OCI-M2 (cell line): ENCODE measurements at regions not wholly inside any gene's neighbourhood (a gene's known extent, or its start where the extent isn't known, plus 50 kb on each side); places are given as distances from the start of the nearest gene placed in this dataset.

Experiments used
- DNase-seq: peaks from one replicate; lab custom pipeline; 2025; ENCODE audit not compliant: unreplicated experiment; lab: John Stamatoyannopoulos, UW

GRCh38 chr1:199723250-199723956 lies 304.1 kb upstream of the NR5A2 start:
- no peak for DNase-seq

GRCh38 chr1:199724049-199724448 lies 303.5 kb upstream of the NR5A2 start:
- no peak for DNase-seq

- DNase-seq, result no peak
Observed at GRCh38 chr1:199725002-199725565, 302.4 kb upstream of the NR5A2 start.

GRCh38 chr1:199727682-199728081 lies 299.8 kb upstream of the NR5A2 start:
- DNase-seq, result no peak

GRCh38 chr1:199728345-199728744 lies 299.2 kb upstream of the NR5A2 start:
- DNase-seq, result no peak

GRCh38 chr1:199733125-199733524 lies 294.4 kb upstream of the NR5A2 start:
- DNase-seq, result no peak

DNA sequence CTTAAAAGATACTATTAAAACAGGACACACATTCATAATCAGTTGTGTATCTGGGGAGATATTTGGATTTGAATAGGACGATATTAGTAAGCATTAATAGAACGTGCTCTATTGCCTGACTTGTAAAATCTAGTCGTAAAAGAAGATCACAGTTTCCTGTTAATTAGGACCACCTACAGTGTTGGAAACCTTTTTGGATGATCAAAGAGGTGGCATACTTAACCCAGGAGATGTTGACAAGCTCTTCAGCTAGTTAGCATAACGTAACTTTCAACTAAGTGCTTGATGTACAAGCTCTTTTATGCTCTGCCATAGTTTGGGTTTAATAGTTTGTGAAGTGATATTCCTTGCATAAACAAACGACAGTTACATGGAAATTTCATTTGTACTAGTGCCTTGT lies 293.3 kb upstream of the NR5A2 start:
- DNase-seq, result no peak

DNA sequence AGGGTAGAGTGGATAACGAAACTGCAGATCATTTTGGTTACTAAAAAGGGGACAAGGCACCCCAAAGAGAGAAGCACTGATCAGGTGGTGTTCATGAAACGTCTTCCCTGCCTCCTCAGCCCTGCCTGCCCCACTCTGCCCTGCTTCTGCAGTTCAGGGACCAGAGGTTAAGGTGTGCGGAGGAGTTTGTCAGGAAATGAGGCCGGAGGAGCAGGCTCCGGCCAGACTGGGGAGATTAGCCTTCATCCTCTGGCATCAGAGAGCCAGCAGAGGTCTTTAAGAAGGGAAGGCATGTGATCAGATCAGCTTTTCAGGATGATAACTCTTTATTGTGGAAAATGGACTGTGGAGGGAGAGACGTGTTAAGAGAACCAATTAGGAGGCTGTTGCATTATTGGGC lies 291.9 kb upstream of the NR5A2 start:
- DNase-seq, result no peak

GRCh38 chr1:199736646-199737045 lies 290.9 kb upstream of the NR5A2 start:
- no peak for DNase-seq

DNA sequence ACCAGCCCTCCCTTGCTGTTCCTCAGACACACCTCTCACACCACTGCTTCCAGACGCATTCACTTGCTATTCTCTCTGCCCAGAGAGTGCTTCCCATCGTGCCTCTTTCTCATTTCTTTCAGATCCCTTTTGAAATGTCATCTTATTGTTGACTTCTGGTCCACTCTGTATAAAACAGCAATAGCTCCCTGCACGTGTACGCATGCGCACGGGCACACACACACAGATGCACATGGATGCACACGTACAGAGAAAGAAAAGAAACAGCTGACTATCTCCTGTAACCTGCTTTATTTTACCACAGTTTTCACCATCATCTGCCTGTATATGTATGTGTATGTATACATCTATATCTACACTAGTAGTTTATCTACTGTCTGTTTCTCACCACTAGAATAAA lies 285.9 kb upstream of the NR5A2 start:
- no peak for DNase-seq

- DNase-seq, result no peak
Observed at GRCh38 chr1:199742547-199742946, 285.0 kb upstream of the NR5A2 start.

DNA sequence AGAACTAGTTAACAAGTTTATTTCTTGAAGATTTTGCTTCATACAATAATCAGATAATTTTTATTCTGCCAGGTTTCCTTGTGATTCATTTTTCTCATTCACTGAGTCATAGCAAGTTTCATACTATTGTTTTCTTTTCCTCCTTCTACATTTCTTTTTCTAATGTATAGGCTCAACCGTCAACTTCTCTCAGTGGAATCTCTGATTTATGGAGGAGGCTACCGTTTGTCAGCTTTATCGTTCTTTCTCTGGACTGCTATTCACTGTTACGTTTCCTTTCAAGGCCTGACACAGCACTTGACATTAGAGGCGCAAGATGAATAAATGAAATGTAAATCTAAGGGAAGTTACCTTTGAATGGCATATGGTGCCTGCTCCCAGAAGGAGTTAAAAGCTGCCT lies 284.3 kb upstream of the NR5A2 start:
- no peak for DNase-seq

DNA sequence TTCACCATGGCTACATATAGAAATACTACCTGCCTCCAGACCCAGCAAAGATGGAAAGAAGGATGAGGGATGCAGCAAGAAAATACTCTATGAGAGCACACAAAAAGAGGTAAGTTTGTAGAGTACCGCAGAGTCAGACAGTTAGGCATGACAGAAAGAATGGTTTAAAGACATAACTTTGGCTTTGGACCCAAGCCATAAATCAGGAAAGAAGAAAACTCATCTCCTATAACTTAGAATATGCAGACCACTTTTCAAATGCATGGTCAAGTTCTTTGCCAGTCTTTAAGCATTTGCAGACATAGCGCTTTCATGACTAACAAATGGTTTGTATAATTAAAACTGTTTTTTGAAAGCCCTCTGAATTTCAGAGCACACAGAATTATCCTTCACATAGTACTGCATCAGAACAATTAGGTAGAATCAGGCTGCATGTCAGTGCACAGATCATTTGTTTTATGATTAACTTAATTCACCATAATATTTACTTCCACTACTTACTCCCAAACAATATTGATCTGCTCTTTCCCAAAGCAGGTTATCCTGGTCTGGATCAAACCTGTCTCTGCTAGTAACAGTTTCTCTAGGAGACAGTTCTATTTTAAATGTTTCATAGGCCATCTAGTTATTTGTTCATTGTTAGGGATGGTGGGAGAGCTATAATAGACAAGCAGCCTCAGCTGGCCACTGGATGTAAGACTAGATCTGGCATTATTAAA lies 280.7 kb upstream of the NR5A2 start:
- no peak for DNase-seq

DNA sequence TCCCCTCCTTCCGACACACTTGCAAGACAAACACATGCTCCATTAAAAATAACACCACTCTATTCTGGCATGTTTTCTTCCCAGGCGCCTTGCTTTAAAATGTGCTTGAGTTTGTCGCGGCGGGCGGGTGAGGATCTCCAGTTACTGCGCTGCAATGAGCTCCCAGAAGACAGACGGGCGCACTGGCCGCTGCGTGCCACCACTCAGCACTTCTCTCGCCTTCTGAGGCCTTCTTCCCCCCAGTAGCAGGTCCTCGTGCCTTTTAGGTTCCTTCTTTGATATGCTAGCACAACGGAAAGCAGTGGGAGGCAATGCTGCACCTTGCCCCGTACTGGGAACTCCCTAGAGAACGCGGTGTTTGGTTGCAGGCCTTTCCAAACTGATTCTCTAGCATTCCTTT lies 279.5 kb upstream of the NR5A2 start:
- no peak for DNase-seq

DNA sequence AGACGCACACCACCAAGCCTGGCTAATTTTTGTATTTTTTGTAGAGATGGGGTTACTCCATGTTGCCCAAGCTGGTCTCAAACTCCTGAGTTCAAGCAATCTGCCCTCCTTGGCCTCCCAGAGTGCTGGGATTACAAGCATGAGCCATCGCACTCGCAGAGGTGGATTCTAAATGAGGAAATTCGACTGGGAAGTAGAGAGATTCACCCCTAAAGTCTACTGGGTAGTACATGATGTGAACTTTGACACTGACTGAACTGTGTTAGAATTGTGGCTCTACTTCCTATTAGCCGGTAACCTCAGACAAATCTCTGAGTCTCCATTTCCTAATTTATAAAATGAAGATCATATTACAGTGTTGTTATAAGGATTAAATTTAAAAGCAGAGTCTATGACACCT lies 276.0 kb upstream of the NR5A2 start:
- DNase-seq, result no peak

- no peak for DNase-seq
Observed at GRCh38 chr1:199751962-199752687, 275.4 kb upstream of the NR5A2 start.

GRCh38 chr1:199752688-199753027 lies 274.9 kb upstream of the NR5A2 start:
- no peak for DNase-seq

- no peak for DNase-seq
Observed at GRCh38 chr1:199753513-199753912, 274.0 kb upstream of the NR5A2 start.

- no peak for DNase-seq
Observed at GRCh38 chr1:199756066-199756465, 271.4 kb upstream of the NR5A2 start.

- no peak for DNase-seq
Observed at GRCh38 chr1:199758626-199759255, 268.8 kb upstream of the NR5A2 start.

DNA sequence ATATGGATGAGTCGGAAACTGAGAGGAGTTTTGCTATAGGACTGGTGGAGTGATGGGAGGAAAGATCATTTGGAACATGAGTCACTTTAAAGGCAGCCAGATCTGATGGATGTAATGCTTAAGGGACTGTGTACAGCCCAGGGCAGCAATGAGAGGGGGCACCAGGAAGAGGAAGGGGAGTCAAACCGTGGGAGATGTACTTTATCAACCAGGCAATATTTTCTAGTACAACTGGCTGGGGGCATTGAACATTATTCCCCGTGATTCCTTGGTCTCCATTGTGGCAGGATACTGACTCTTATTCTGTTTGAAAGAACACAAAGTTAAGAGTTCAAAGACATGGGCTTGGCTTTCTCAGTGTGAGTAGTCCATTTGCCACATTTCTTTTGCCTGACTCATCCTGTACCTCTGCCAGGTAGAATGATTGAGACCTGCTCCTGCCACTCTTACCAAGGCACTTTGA lies 268.2 kb upstream of the NR5A2 start:
- no peak for DNase-seq
